K562 (cell line): ENCODE measurements at regions not wholly inside any gene's neighbourhood (a gene's known extent, or its start where the extent isn't known, plus 50 kb on each side); places are given as distances from the start of the nearest gene placed in this dataset.

ENCODE experiments used
- CBX8 ChIP-seq: fragments of 200-600 bp; sonication (generic); IDR thresholded peaks from 2 replicates; pipeline ENCODE4 v1.6.1; 2012; ENCODE audit warnings: borderline replicate concordance, mixed run types, low read depth, mild to moderate bottlenecking, moderate library complexity, mixed read lengths, low read length, control low read depth, inconsistent platforms; ENCODE audit not compliant: poor library complexity, severe bottlenecking; ENCODE audit errors: extremely low read depth
- DDX20 ChIP-seq: fragments of 450-650 bp; IDR thresholded peaks from 2 replicates; pipeline ENCODE4 v1.6.1; 2016; ENCODE audit warnings: missing genetic modification characterization, low read depth, mild to moderate bottlenecking, missing compliant biosample characterization, moderate library complexity
- ETS2 ChIP-seq: IDR thresholded peaks from 2 replicates; pipeline ENCODE4 v1.6.1; 2016; ENCODE audit warnings: borderline replicate concordance, missing genetic modification characterization, mild to moderate bottlenecking, moderate library complexity, missing compliant biosample characterization; ENCODE audit not compliant: poor library complexity, severe bottlenecking
- FOSL1 ChIP-seq: fragments of 200-800 bp; sonication (Bioruptor generic); conservative IDR thresholded peaks from 2 replicates; pipeline ENCODE4 v1.6.1; 2016; ENCODE audit warnings: missing genetic modification characterization, missing compliant biosample characterization
- HDAC3 ChIP-seq: fragments of 450-650 bp; IDR thresholded peaks from 2 replicates; pipeline ENCODE4 v1.6.1; 2018; ENCODE audit warnings: borderline replicate concordance, mild to moderate bottlenecking, moderate library complexity; ENCODE audit not compliant: partially characterized antibody
- NFATC3 ChIP-seq: fragments of 450-650 bp; IDR thresholded peaks from 2 replicates; pipeline ENCODE4 v1.6.1; 2017; ENCODE audit warnings: mild to moderate bottlenecking
- NFIC ChIP-seq: fragments of 450-650 bp; IDR thresholded peaks from 2 replicates; pipeline ENCODE4 v1.6.1; 2017; ENCODE audit warnings: mild to moderate bottlenecking, inconsistent platforms
- NFXL1 ChIP-seq: fragments of 450-650 bp; formaldehyde crosslinking; IDR thresholded peaks from 2 replicates; pipeline ENCODE4 v1.4.0; 2021; ENCODE audit warnings: mild to moderate bottlenecking
- NR2C1 ChIP-seq, 2 experiments: fragments of 450-650 bp; IDR thresholded peaks; 2 replicates each; pipeline ENCODE4 v1.6.1; 2017; ENCODE audit warnings: mild to moderate bottlenecking in 2 of 2, antibody characterized with exemption in 1 of 2, inconsistent platforms in 1 of 2, missing compliant biosample characterization in 1 of 2, missing genetic modification characterization in 1 of 2
- PURB ChIP-seq: sonication (generic); formaldehyde crosslinking; IDR thresholded peaks from 2 replicates; pipeline ENCODE4 v1.9.0; 2021; ENCODE audit warnings: low read depth, mild to moderate bottlenecking, missing genetic modification reagents
- RBM14 ChIP-seq: fragments of 200-400 bp; formaldehyde crosslinking; IDR thresholded peaks from 2 replicates; pipeline ENCODE4 v1.6.1; 2018; ENCODE audit warnings: low read depth, mild to moderate bottlenecking, low read length, moderate library complexity, borderline replicate concordance; ENCODE audit not compliant: insufficient read depth
- ZFX ChIP-seq: sonication (generic); formaldehyde crosslinking; IDR thresholded peaks from 2 replicates; pipeline ENCODE4 v1.8.0; 2022; ENCODE audit warnings: mild to moderate bottlenecking, missing genetic modification reagents, moderate library complexity
- ZNF77 ChIP-seq: fragments of 250-450 bp; sonication (Bioruptor Pico); IDR thresholded peaks from 2 replicates; pipeline ENCODE4 v1.5.0; 2020
- TF ChIP-seq, protein P1 (sequence below): fragments of 250-450 bp; sonication (Bioruptor Pico); IDR thresholded peaks from 2 replicates; pipeline ENCODE4 v1.4.0; 2020
- TF ChIP-seq, protein P2 (sequence below): sonication (generic); formaldehyde crosslinking; IDR thresholded peaks from 2 replicates; pipeline ENCODE4 v1.8.1; 2022; ENCODE audit warnings: missing genetic modification reagents
- TF ChIP-seq, protein P3 (sequence below): sonication (generic); formaldehyde crosslinking; IDR thresholded peaks from 2 replicates; pipeline ENCODE4 v1.8.1; 2023; ENCODE audit warnings: missing genetic modification reagents, mild to moderate bottlenecking, borderline replicate concordance

DNA sequence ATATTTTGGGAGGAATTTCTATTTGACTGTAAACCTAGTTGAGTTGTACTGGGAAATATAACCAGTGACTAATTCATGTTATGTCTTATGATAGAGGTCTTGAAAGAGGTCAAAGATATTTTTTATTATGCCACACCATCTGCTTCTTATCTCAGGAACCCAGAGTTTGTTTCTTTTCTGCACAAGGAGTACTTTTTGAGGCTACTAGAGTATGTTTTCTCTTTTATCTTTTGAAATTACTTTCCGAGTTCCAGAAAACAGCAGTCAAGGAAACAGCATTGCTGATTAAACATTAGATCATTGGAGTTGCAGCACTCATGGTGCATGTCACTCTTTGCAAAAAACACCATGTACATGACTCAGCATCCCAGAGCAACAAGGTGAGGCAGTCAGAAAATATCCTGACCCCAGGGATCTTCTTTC is 645.8 kb upstream of the NR2F2 start (continued):
- TF ChIP-seq, protein P1, sequence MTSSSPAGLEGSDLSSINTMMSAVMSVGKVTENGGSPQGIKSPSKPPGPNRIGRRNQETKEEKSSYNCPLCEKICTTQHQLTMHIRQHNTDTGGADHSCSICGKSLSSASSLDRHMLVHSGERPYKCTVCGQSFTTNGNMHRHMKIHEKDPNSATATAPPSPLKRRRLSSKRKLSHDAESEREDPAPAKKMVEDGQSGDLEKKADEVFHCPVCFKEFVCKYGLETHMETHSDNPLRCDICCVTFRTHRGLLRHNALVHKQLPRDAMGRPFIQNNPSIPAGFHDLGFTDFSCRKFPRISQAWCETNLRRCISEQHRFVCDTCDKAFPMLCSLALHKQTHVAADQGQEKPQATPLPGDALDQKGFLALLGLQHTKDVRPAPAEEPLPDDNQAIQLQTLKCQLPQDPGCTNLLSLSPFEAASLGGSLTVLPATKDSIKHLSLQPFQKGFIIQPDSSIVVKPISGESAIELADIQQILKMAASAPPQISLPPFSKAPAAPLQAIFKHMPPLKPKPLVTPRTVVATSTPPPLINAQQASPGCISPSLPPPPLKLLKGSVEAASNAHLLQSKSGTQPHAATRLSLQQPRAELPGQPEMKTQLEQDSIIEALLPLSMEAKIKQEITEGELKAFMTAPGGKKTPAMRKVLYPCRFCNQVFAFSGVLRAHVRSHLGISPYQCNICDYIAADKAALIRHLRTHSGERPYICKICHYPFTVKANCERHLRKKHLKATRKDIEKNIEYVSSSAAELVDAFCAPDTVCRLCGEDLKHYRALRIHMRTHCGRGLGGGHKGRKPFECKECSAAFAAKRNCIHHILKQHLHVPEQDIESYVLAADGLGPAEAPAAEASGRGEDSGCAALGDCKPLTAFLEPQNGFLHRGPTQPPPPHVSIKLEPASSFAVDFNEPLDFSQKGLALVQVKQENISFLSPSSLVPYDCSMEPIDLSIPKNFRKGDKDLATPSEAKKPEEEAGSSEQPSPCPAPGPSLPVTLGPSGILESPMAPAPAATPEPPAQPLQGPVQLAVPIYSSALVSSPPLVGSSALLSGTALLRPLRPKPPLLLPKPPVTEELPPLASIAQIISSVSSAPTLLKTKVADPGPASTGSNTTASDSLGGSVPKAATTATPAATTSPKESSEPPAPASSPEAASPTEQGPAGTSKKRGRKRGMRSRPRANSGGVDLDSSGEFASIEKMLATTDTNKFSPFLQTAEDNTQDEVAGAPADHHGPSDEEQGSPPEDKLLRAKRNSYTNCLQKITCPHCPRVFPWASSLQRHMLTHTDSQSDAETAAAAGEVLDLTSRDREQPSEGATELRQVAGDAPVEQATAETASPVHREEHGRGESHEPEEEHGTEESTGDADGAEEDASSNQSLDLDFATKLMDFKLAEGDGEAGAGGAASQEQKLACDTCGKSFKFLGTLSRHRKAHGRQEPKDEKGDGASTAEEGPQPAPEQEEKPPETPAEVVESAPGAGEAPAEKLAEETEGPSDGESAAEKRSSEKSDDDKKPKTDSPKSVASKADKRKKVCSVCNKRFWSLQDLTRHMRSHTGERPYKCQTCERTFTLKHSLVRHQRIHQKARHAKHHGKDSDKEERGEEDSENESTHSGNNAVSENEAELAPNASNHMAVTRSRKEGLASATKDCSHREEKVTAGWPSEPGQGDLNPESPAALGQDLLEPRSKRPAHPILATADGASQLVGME (CRISPR knock-in tag): no peak
- TF ChIP-seq, protein P2, sequence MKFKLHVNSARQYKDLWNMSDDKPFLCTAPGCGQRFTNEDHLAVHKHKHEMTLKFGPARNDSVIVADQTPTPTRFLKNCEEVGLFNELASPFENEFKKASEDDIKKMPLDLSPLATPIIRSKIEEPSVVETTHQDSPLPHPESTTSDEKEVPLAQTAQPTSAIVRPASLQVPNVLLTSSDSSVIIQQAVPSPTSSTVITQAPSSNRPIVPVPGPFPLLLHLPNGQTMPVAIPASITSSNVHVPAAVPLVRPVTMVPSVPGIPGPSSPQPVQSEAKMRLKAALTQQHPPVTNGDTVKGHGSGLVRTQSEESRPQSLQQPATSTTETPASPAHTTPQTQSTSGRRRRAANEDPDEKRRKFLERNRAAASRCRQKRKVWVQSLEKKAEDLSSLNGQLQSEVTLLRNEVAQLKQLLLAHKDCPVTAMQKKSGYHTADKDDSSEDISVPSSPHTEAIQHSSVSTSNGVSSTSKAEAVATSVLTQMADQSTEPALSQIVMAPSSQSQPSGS (CRISPR knock-in tag): no peak
- TF ChIP-seq ETS2 (no peak), ZFX (CRISPR knock-in tag) (no peak), PURB (no peak), NFIC (peak; percentile 67), NFATC3 (no peak), DDX20 (tag) (no peak), FOSL1 (tag) (peak; percentile 94), NR2C1 (IDR thresholded peaks at IDR 0.05) (peak; percentile 40; the same call in 1 of the 2 replicates), NR2C1 (tag; IDR thresholded peaks at IDR 0.05) (peak; percentile 72), HDAC3 (peak; percentile 76), CBX8 (no peak), ZNF77 (CRISPR knock-in tag) (no peak), RBM14 (no peak), NFXL1 (no peak)
- TF ChIP-seq, protein P3, sequence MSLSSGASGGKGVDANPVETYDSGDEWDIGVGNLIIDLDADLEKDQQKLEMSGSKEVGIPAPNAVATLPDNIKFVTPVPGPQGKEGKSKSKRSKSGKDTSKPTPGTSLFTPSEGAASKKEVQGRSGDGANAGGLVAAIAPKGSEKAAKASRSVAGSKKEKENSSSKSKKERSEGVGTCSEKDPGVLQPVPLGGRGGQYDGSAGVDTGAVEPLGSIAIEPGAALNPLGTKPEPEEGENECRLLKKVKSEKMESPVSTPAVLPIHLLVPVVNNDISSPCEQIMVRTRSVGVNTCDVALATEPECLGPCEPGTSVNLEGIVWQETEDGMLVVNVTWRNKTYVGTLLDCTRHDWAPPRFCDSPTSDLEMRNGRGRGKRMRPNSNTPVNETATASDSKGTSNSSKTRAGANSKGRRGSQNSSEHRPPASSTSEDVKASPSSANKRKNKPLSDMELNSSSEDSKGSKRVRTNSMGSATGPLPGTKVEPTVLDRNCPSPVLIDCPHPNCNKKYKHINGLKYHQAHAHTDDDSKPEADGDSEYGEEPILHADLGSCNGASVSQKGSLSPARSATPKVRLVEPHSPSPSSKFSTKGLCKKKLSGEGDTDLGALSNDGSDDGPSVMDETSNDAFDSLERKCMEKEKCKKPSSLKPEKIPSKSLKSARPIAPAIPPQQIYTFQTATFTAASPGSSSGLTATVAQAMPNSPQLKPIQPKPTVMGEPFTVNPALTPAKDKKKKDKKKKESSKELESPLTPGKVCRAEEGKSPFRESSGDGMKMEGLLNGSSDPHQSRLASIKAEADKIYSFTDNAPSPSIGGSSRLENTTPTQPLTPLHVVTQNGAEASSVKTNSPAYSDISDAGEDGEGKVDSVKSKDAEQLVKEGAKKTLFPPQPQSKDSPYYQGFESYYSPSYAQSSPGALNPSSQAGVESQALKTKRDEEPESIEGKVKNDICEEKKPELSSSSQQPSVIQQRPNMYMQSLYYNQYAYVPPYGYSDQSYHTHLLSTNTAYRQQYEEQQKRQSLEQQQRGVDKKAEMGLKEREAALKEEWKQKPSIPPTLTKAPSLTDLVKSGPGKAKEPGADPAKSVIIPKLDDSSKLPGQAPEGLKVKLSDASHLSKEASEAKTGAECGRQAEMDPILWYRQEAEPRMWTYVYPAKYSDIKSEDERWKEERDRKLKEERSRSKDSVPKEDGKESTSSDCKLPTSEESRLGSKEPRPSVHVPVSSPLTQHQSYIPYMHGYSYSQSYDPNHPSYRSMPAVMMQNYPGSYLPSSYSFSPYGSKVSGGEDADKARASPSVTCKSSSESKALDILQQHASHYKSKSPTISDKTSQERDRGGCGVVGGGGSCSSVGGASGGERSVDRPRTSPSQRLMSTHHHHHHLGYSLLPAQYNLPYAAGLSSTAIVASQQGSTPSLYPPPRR (CRISPR knock-in tag): no peak
